SK-N-SH treated with all-trans-retinoic acid at 6 μM for 48 hours (cell line): ENCODE measurements at regions not wholly inside any gene's neighbourhood (a gene's known extent, or its start where the extent isn't known, plus 50 kb on each side); places are given as distances from the start of the nearest gene placed in this dataset.

ENCODE experiments used
- CREB5 ChIP-seq: fragments of 250-450 bp; sonication (Bioruptor Pico); IDR thresholded peaks from 2 replicates; pipeline ENCODE4 v1.5.1; 2020; ENCODE audit warnings: low read depth, mild to moderate bottlenecking, moderate library complexity
- CSRNP3 ChIP-seq: fragments of 250-450 bp; sonication (Bioruptor Pico); IDR thresholded peaks from 2 replicates; pipeline ENCODE4 v1.5.1; 2021; ENCODE audit warnings: mild to moderate bottlenecking, moderate library complexity
- GLIS3 ChIP-seq: fragments of 250-450 bp; sonication (Bioruptor Pico); IDR thresholded peaks from 2 replicates; pipeline ENCODE4 v1.5.0; 2020; ENCODE audit warnings: mild to moderate bottlenecking, moderate library complexity
- ISL1 ChIP-seq: fragments of 250-450 bp; sonication (Bioruptor Pico); IDR thresholded peaks from 2 replicates; pipeline ENCODE4 v2.1.2; 2022; ENCODE audit warnings: mild to moderate bottlenecking, moderate library complexity
- OSR1 ChIP-seq: fragments of 250-450 bp; sonication (Bioruptor Pico); IDR thresholded peaks from 2 replicates; pipeline ENCODE4 v1.8.0; 2022; ENCODE audit warnings: moderate library complexity, mild to moderate bottlenecking, inconsistent platforms
- PATZ1 ChIP-seq: fragments of 250-450 bp; sonication (Bioruptor Pico); IDR thresholded peaks from 2 replicates; pipeline ENCODE4 v1.8.0; 2020; ENCODE audit warnings: mild to moderate bottlenecking, moderate library complexity, borderline replicate concordance
- PPARA ChIP-seq: fragments of 250-450 bp; sonication (Bioruptor Pico); IDR thresholded peaks from 2 replicates; pipeline ENCODE4 v1.5.0; 2020; ENCODE audit warnings: mild to moderate bottlenecking, borderline replicate concordance
- TOX ChIP-seq: fragments of 250-450 bp; sonication (Bioruptor Pico); IDR thresholded peaks from 2 replicates; pipeline ENCODE4 v1.8.0; 2021; ENCODE audit warnings: mild to moderate bottlenecking, moderate library complexity, borderline replicate concordance
- ZFP3 ChIP-seq: fragments of 250-450 bp; sonication (Bioruptor Pico); IDR thresholded peaks from 2 replicates; pipeline ENCODE4 v1.5.0; 2020; ENCODE audit warnings: mild to moderate bottlenecking, moderate library complexity
- ZFP30 ChIP-seq: fragments of 450-650 bp; formaldehyde crosslinking; IDR thresholded peaks from 2 replicates; pipeline ENCODE4 v1.5.0; 2022; ENCODE audit warnings: mild to moderate bottlenecking, moderate library complexity
- ZNF565 ChIP-seq: fragments of 450-650 bp; formaldehyde crosslinking; conservative IDR thresholded peaks from 2 replicates; pipeline ENCODE4 v1.5.0; 2020; ENCODE audit warnings: low read depth, mild to moderate bottlenecking, moderate library complexity
- ZNF8 ChIP-seq: fragments of 450-650 bp; formaldehyde crosslinking; IDR thresholded peaks from 2 replicates; pipeline ENCODE4 v1.5.0; 2020; ENCODE audit warnings: mild to moderate bottlenecking, moderate library complexity

- TF ChIP-seq GLIS3 (CRISPR knock-in tag) (no peak), TOX (no peak), ISL1 (CRISPR knock-in tag) (no peak), PPARA (no peak), ZNF565 (CRISPR knock-in tag) (no peak), ZNF8 (CRISPR knock-in tag) (no peak), PATZ1 (CRISPR knock-in tag) (no peak), OSR1 (no peak), ZFP30 (CRISPR knock-in tag) (no peak), ZFP3 (no peak), CREB5 (CRISPR knock-in tag) (no peak), CSRNP3 (CRISPR knock-in tag) (no peak)
These were observed 51.0 kb upstream of the ZNF532 start for GRCh38 chr18:58813561-58814225.
